Activated naive CD4-positive, alpha-beta T cell treated with anti-CD3 and anti-CD28 coated beads, Interleukin-2, amount 50 U/mL, for 24 hours (primary cell): ENCODE measurements at regions not wholly inside any gene's neighbourhood (a gene's known extent, or its start where the extent isn't known, plus 50 kb on each side); places are given as distances from the start of the nearest gene placed in this dataset.

ENCODE experiments used
- H3K27ac Mint-ChIP-seq: one replicate; pipeline ENCODE4 v1.8.0; 2021; ENCODE audit warnings: mild to moderate bottlenecking, mixed read lengths
- H3K27me3 Mint-ChIP-seq: one replicate; pipeline ENCODE4 v1.8.0; 2021; ENCODE audit warnings: mixed read lengths
- H3K36me3 Mint-ChIP-seq: one replicate; pipeline ENCODE4 v1.8.0; 2021; ENCODE audit warnings: mixed read lengths
- H3K4me1 Mint-ChIP-seq: one replicate; pipeline ENCODE4 v1.8.0; 2021; ENCODE audit warnings: mixed read lengths
- H3K4me3 Mint-ChIP-seq: one replicate; pipeline ENCODE4 v1.8.0; 2021; ENCODE audit warnings: mild to moderate bottlenecking, mixed read lengths
- H3K9me3 Mint-ChIP-seq: one replicate; pipeline ENCODE4 v1.8.0; 2021; ENCODE audit warnings: mixed read lengths

- Mint-ChIP-seq H3K27me3 (peaks cover 12% of the 10 kb centered on the region), H3K9me3 (peaks cover 33% of the 10 kb centered on the region), H3K4me1 (no peaks in the 10 kb centered on the region), H3K4me3 (no peak overlapping the region), H3K36me3 (peaks cover 5% of the 10 kb centered on the region), H3K27ac (no peak overlapping the region)
Observed at GRCh38 chr5:171570244-171570825, 150.9 kb downstream of the FGF18 start.

- Mint-ChIP-seq H3K27ac (no peak overlapping the region), H3K9me3 (peaks cover 38% of the 10 kb centered on the region)
Observed at GRCh38 chr5:171571663-171572062, 152.2 kb downstream of the FGF18 start.

GRCh38 chr5:171573021-171573420, 153.6 kb downstream of the FGF18 start:
- no peak overlapping the region for H3K27ac Mint-ChIP-seq
- H3K27me3 Mint-ChIP-seq: peaks cover 8% of the 10 kb centered on the region
- H3K4me3 Mint-ChIP-seq: no peak overlapping the region
- H3K9me3 Mint-ChIP-seq: peaks cover 28% of the 10 kb centered on the region
- peaks cover 4% of the 10 kb centered on the region for H3K36me3 Mint-ChIP-seq
- no peaks in the 10 kb centered on the region for H3K4me1 Mint-ChIP-seq

More at GRCh38 chr5:171571663-171572062, 152.2 kb downstream of the FGF18 start:
- Mint-ChIP-seq H3K4me1 (no peaks in the 10 kb centered on the region), H3K4me3 (no peak overlapping the region), H3K36me3 (peaks cover 5% of the 10 kb centered on the region), H3K27me3 (peaks cover 12% of the 10 kb centered on the region)

GRCh38 chr5:171573451-171574225, 154.2 kb downstream of the FGF18 start:
- H3K9me3 Mint-ChIP-seq: peaks cover 23% of the 10 kb centered on the region
- peaks cover 3% of the 10 kb centered on the region for H3K36me3 Mint-ChIP-seq
- no peak overlapping the region for H3K27ac Mint-ChIP-seq
- no peaks in the 10 kb centered on the region for H3K4me1 Mint-ChIP-seq
- H3K27me3 Mint-ChIP-seq: peaks cover 6% of the 10 kb centered on the region
- H3K4me3 Mint-ChIP-seq: no peak overlapping the region

- no peaks in the 10 kb centered on the region for H3K4me1 Mint-ChIP-seq
- H3K27me3 Mint-ChIP-seq: peaks cover 4% of the 10 kb centered on the region
- H3K27ac Mint-ChIP-seq: no peak overlapping the region
- H3K9me3 Mint-ChIP-seq: peaks cover 19% of the 10 kb centered on the region
- no peak overlapping the region for H3K4me3 Mint-ChIP-seq
- no peaks in the 10 kb centered on the region for H3K36me3 Mint-ChIP-seq
Observed at GRCh38 chr5:171574376-171574775, 154.9 kb downstream of the FGF18 start.

GRCh38 chr5:171575386-171575785, 155.9 kb downstream of the FGF18 start:
- H3K27ac Mint-ChIP-seq: no peak overlapping the region
- H3K4me3 Mint-ChIP-seq: no peak overlapping the region
- no peaks in the 10 kb centered on the region for H3K36me3 Mint-ChIP-seq
- no peaks in the 10 kb centered on the region for H3K4me1 Mint-ChIP-seq
- peaks cover 4% of the 10 kb centered on the region for H3K27me3 Mint-ChIP-seq
- peaks cover 11% of the 10 kb centered on the region for H3K9me3 Mint-ChIP-seq

GRCh38 chr5:171575808-171576207, 156.4 kb downstream of the FGF18 start:
- H3K36me3 Mint-ChIP-seq: no peaks in the 10 kb centered on the region
- H3K27me3 Mint-ChIP-seq: peaks cover 4% of the 10 kb centered on the region
- no peak overlapping the region for H3K4me3 Mint-ChIP-seq
- no peak overlapping the region for H3K27ac Mint-ChIP-seq
- peaks cover 11% of the 10 kb centered on the region for H3K9me3 Mint-ChIP-seq
- H3K4me1 Mint-ChIP-seq: no peaks in the 10 kb centered on the region

- peaks cover 3% of the 10 kb centered on the region for H3K27me3 Mint-ChIP-seq
- peaks cover 6% of the 10 kb centered on the region for H3K9me3 Mint-ChIP-seq
- H3K4me1 Mint-ChIP-seq: no peaks in the 10 kb centered on the region
- no peaks in the 10 kb centered on the region for H3K36me3 Mint-ChIP-seq
- H3K4me3 Mint-ChIP-seq: no peak overlapping the region
- H3K27ac Mint-ChIP-seq: no peak overlapping the region
Observed at GRCh38 chr5:171577042-171577758, 157.8 kb downstream of the FGF18 start.

- Mint-ChIP-seq H3K27ac (no peak overlapping the region), H3K4me1 (no peaks in the 10 kb centered on the region), H3K9me3 (peaks cover 6% of the 10 kb centered on the region), H3K4me3 (no peak overlapping the region), H3K36me3 (no peaks in the 10 kb centered on the region), H3K27me3 (no peaks in the 10 kb centered on the region)
Observed at GRCh38 chr5:171578049-171578828, 158.8 kb downstream of the FGF18 start.

- peaks cover 6% of the 10 kb centered on the region for H3K9me3 Mint-ChIP-seq
- H3K4me3 Mint-ChIP-seq: no peak overlapping the region
- H3K27me3 Mint-ChIP-seq: peaks cover under 1% of the 10 kb centered on the region
- H3K36me3 Mint-ChIP-seq: no peaks in the 10 kb centered on the region
- H3K27ac Mint-ChIP-seq: no peak overlapping the region
- H3K4me1 Mint-ChIP-seq: no peaks in the 10 kb centered on the region
Observed at GRCh38 chr5:171578829-171579491, 159.5 kb downstream of the FGF18 start.

GRCh38 chr5:171579976-171580411, 160.5 kb downstream of the FGF18 start:
- Mint-ChIP-seq H3K9me3 (peaks cover 6% of the 10 kb centered on the region), H3K36me3 (no peaks in the 10 kb centered on the region), H3K27ac (no peak overlapping the region), H3K27me3 (peaks cover 4% of the 10 kb centered on the region), H3K4me1 (no peaks in the 10 kb centered on the region), H3K4me3 (no peak overlapping the region)

- Mint-ChIP-seq H3K27ac (no peak overlapping the region), H3K9me3 (peaks cover 5% of the 10 kb centered on the region), H3K36me3 (no peaks in the 10 kb centered on the region), H3K4me1 (no peaks in the 10 kb centered on the region), H3K4me3 (no peak overlapping the region), H3K27me3 (peaks cover 4% of the 10 kb centered on the region)
Observed at GRCh38 chr5:171580502-171581265, 161.2 kb downstream of the FGF18 start.

- Mint-ChIP-seq H3K4me1 (no peaks in the 10 kb centered on the region), H3K4me3 (no peak overlapping the region), H3K36me3 (no peaks in the 10 kb centered on the region), H3K27ac (no peak overlapping the region), H3K9me3 (no peaks in the 10 kb centered on the region), H3K27me3 (peaks cover 4% of the 10 kb centered on the region)
Observed at GRCh38 chr5:171581781-171582180, 162.3 kb downstream of the FGF18 start.

GRCh38 chr5:171582849-171583248, 163.4 kb downstream of the FGF18 start:
- Mint-ChIP-seq H3K36me3 (no peaks in the 10 kb centered on the region), H3K27ac (no peak overlapping the region), H3K27me3 (peaks cover 4% of the 10 kb centered on the region), H3K4me3 (no peak overlapping the region), H3K4me1 (no peaks in the 10 kb centered on the region), H3K9me3 (no peaks in the 10 kb centered on the region)
